ENCODE measurements at regions not wholly inside any gene's neighbourhood (a gene's known extent, or its start where the extent isn't known, plus 50 kb on each side); places are given as distances from the start of the nearest gene placed in this dataset.

DNA sequence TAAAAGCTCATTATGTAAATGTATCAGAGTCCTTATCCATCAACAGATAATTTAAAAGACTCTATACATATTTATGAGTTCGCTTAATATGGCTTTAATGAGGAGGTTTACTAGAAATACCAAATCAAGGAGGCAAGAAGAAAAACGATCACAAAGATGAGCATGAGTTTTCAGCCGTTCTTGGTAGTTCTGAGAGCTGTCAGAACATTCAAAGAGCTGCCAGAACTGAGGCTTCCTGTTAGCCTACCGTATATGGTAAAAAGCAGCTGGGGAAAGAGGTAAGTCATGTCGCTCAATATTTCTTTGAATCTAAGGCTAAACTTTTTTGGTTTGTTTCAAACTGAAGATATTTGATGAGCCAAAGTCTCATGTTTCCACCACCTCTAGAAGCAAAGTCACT is 115.3 kb upstream of the PLXNC1 start:
- no peak for DNase-seq (ENCODE audit: low spot score in 2 of 2)
- TF ChIP-seq, protein P1, sequence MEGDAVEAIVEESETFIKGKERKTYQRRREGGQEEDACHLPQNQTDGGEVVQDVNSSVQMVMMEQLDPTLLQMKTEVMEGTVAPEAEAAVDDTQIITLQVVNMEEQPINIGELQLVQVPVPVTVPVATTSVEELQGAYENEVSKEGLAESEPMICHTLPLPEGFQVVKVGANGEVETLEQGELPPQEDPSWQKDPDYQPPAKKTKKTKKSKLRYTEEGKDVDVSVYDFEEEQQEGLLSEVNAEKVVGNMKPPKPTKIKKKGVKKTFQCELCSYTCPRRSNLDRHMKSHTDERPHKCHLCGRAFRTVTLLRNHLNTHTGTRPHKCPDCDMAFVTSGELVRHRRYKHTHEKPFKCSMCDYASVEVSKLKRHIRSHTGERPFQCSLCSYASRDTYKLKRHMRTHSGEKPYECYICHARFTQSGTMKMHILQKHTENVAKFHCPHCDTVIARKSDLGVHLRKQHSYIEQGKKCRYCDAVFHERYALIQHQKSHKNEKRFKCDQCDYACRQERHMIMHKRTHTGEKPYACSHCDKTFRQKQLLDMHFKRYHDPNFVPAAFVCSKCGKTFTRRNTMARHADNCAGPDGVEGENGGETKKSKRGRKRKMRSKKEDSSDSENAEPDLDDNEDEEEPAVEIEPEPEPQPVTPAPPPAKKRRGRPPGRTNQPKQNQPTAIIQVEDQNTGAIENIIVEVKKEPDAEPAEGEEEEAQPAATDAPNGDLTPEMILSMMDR (IDR thresholded peaks at IDR 0.05): no peak
- no peak for TF ChIP-seq POLR2A (IDR thresholded peaks at IDR 0.05)
- H3K4me3 ChIP-seq (ENCODE audit: low read depth, poor library complexity, severe bottlenecking): no peak overlapping the region
- 59 to 62% methylated on average over 5 of the region's 5 CpGs for WGBS, 2 donors
- intact Hi-C loops (cut with DNase I; ENCODE audit: low total_unique reads): no loop called here

DNA sequence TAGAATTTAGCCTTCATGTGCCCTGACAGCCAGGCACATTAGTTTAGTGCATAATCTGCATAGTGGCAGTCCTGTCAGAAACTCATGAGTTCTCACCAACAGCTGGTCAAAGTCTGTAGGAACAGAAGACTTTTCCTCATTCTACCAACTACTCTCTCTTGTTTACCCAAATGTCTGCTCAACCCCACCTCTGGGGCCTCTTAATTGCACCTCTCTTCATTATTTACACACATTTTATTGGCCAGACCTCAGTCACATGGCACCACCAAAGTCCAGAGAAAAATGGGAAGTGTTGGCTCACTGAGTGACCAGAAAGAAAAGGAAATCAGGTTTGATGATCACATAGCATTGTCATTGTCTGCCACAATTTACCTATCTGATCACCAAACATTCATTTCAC is 114.6 kb upstream of the PLXNC1 start:
- no peak for TF ChIP-seq POLR2A (IDR thresholded peaks at IDR 0.05)
- TF ChIP-seq, protein P1 (IDR thresholded peaks at IDR 0.05): no peak
- intact Hi-C loops (cut with DNase I; ENCODE audit: low total_unique reads): no loop called here
- no peak overlapping the region for H3K4me3 ChIP-seq (ENCODE audit: low read depth, poor library complexity, severe bottlenecking)
- no peak for DNase-seq (ENCODE audit: low spot score in 2 of 2)

DNA sequence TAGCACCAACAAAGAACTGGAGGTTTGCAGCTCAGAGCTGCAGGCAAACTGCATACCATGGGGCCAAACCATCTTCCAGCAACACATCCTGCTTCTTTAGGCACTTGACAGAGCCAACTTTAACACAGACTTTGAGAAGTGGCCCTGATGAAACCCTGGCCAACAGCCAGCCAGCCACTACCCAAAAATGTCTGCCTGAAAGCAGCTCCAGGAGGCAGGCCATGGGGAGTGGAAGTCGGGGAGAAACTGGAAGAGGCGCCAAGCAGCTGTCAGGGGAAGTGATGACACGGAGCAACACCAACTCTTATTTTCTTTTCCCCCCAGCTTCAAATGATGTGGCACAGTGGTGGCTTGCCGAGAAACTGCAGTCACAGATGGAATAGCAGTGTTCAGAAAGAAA is 110.9 kb upstream of the PLXNC1 start:
- TF ChIP-seq, protein P1 (IDR thresholded peaks at IDR 0.05): no peak
- no peak for TF ChIP-seq POLR2A (IDR thresholded peaks at IDR 0.05)
- H3K4me3 ChIP-seq (ENCODE audit: low read depth, poor library complexity, severe bottlenecking): no peak overlapping the region
- 63 to 68% methylated on average over 4 of the region's 4 CpGs for whole genome bisulfite sequencing, 2 donors
- intact Hi-C loops (cut with DNase I; ENCODE audit: low total_unique reads): no loop called here
- no peak for DNase-seq (ENCODE audit: low spot score in 2 of 2)

DNA sequence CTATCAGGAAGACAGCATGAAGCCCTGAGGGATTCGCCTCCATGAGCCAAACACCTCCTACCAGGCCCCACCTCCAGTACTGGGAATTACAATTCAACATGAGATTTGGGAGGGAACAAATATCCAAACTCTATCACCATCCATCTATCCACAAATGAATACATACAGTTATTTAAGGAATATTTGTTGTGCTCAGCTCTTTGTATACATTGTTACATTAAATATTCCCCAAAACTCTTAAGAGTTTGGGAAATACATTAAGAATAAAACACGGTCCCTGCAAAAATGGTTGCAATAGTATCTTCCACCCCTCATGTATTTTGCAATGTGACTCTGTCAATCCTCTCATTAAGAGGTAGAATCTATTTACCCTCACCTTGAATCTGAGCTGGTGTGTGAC is 109.8 kb upstream of the PLXNC1 start:
- intact Hi-C loops (cut with DNase I; ENCODE audit: low total_unique reads): no loop called here
- H3K4me3 ChIP-seq (ENCODE audit: low read depth, poor library complexity, severe bottlenecking): no peak overlapping the region
- 94 to 100% methylated on average over 2 of the region's 2 CpGs for WGBS, 2 donors
- DNase-seq (ENCODE audit: low spot score in 2 of 2): no peak
- TF ChIP-seq, protein P1 (IDR thresholded peaks at IDR 0.05): no peak
- no peak for TF ChIP-seq POLR2A (IDR thresholded peaks at IDR 0.05)

DNA sequence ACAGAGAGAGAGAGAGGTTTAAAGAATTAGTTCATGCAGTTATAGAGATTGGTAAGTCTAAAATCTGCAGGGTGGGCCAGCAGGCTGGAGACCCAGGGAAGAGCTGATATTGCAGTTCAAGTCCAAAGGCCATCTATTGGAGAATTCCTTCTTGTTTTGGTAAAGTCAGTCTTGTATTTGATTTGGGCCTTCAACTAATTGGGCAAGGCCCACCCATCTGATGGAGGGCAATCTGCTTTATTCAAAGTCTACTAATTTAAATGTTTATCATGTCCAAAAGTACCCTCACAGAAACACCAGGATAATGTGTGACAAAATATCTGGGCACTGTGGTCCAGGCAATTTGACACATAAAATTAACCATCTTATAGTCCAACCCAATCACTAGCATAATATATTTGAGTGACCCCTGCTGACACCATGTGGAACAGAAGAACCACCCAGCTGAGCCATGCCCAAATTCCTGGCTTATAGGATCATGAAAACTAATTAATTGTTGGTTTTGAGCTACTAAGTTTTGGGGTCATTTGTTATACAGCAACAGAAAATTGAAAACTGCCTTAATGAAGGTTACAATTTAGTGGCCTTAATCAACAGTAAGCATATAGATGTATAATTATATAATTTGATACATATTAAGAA is 109.1 kb upstream of the PLXNC1 start:
- DNase-seq (ENCODE audit: low spot score in 2 of 2): no peak
- H3K4me3 ChIP-seq (ENCODE audit: low read depth, poor library complexity, severe bottlenecking): no peak overlapping the region
- TF ChIP-seq POLR2A (IDR thresholded peaks at IDR 0.05): no peak
- TF ChIP-seq, protein P1 (IDR thresholded peaks at IDR 0.05): no peak
- intact Hi-C loops (cut with DNase I; ENCODE audit: low total_unique reads): no loop called here

DNA sequence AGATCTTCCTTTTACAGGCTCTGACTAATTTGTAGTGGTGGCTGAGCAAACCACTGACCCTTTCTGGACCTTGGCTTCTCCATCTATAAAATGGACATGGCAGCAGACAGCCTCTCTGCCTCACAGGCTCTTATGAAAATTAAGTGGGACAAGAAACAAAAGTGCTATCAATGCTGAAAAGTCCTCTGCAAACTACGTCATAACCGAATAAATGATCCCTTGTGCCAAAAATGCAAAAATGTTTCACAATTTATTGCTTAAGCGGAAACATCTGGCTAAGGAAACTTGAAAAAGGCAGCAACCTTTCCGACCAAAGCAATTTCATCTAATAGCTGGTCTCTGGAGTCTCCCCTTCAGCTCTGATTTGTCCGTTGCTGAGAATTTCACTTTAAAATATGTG is 108.5 kb upstream of the PLXNC1 start:
- TF ChIP-seq POLR2A (IDR thresholded peaks at IDR 0.05): no peak
- TF ChIP-seq, protein P1 (IDR thresholded peaks at IDR 0.05): no peak
- intact Hi-C loops (cut with DNase I; ENCODE audit: low total_unique reads): no loop called here
- no peak overlapping the region for H3K4me3 ChIP-seq (ENCODE audit: low read depth, poor library complexity, severe bottlenecking)
- WGBS, 2 donors: 55 to 61% methylated on average over 5 of the region's 5 CpGs
- DNase-seq (ENCODE audit: low spot score in 2 of 2): no peak

Data from lower leg skin (tissue), 4 donors.